ENCODE measurements at regions not wholly inside any gene's neighbourhood (a gene's known extent, or its start where the extent isn't known, plus 50 kb on each side); places are given as distances from the start of the nearest gene placed in this dataset.
"Not testable (repeated sequence)": the region's sequence is repeated elsewhere in the genome, so short reads cannot be mapped to it uniquely, and the experiment has no call there.

DNA sequence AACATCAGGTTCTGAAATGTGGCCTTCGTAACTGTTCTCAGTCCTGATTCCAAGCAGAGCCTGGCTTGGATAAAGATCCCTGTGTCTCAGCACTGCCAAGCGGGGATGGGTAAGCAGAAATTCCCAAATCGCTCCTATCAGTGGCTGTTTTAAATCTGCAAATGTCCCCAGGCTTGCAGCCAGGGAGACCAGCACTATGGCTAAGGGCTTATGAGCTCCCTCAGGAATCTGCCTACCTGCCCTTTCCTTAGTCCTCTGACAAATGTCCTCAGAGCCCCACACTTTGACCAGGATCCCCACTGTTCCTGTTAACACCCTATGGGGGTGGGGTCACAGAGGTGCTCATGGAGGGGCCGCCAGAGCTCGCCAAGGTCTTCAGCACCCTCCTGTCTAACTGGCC, 1062.8 kb downstream of the UQCRFS1 start:
- no peak for DNase-seq (ENCODE audit: low spot score)

DNA sequence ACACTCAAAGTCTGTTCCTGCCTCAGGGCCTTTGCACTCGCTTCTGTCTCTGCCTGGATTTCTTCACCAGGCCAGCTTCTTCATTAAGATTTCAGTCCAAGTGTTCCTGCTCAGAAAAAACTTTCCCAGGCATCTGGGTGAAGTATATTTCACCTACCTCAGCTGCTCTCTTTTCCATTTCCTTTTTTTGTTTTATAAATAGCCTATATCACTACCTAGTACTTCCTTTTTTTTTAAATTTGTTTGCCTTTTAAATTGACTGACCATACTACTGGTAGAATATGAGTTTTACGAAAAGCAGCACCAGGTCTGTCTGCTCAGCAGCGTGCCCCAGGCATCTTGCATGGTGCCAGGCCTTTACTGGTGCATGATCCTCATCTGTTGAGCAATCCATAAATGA, 1064.4 kb downstream of the UQCRFS1 start:
- DNase-seq (ENCODE audit: low spot score): no peak

DNA sequence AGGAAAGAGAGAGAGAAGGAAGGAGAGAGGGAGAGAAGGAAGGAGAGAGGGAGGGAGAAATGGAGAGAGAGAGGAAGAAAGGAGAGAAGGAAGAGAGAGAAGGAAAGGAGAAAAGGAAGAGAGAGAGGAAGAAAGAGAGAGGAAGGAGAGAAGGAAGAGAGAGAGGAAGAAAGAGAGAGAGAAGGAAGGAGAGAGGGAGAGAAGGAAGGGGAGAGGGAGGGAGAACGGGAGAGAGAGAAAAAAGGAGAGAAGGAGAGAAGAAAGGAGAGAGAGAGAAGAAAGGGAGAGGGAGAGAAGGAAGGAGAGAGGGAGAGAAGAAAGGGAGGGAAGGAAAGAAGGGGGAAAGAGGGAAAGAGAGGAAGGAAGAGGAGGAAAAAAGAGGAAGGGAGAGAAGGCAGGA, 1070.7 kb downstream of the UQCRFS1 start:
- no peak for DNase-seq (ENCODE audit: low spot score)

GRCh38 chr19:28140201-28140600, 1072.8 kb downstream of the UQCRFS1 start:
- DNase-seq (ENCODE audit: low spot score): no peak

GRCh38 chr19:28137772-28138171, 1075.2 kb downstream of the UQCRFS1 start:
- DNase-seq (ENCODE audit: low spot score): no peak

GRCh38 chr19:28136796-28137195, 1076.2 kb downstream of the UQCRFS1 start:
- no peak for DNase-seq (ENCODE audit: low spot score)

DNA sequence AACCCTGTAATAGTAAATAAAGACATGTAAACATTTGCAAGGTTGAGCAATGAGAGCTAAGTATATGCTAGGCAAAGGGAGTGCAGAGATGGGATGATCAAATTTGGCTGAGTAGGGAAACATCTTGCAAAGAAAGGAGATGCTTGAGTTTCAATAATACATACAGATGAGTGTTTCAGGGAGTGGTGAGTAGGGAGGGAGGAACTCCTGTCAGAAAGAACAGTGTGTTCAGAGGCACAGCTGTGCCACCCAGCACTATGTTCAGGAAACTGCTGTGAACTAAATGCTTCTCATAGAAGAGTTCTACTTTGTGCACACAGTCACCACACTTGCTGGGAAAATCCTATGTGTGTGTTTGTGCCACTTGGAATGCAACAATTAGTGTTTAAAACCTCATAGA, 1077.1 kb downstream of the UQCRFS1 start:
- no peak for DNase-seq (ENCODE audit: low spot score)

DNA sequence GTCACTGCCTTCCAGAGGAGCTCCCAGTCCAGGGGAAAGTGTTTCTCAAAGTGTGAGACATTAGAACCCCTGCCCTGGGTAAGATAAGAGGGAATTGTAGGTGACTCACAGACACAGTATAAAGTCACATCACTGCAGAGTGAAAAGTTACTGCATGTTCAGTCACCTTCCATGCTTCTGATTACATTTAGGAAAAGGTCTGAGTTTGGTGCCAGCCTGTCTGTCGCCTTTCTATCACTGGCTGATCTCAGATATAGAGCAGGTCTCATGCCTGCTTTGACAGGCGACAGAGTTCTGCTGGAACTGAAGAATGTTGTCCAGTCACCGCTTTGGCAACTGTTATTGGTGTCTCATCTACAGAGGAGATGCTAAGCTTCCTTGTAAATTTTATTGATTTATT, 1078.6 kb downstream of the UQCRFS1 start:
- DNase-seq (ENCODE audit: low spot score): no peak

DNA sequence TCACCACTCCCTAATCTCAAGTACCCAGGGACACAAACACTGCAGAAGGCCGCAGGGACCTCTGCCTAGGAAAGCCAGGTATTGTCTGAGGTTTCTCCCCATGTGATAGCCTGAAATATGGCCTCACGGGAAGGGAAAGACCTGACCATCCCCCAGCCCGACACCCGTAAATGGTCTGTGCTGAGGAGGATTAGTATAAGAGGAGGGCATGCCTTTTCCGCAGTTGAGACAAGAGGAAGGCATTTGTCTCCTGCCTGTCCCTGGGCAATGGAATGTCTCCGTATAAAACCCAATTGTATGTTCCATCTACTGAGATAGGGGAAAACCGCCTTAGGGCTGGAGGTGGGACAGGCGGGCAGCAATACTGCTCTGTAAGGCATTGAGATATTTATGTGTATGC, 1082.1 kb downstream of the UQCRFS1 start:
- DNase-seq (ENCODE audit: low spot score): not testable (repeated sequence)

GRCh38 chr19:28130066-28130511, 1082.9 kb downstream of the UQCRFS1 start:
- DNase-seq (ENCODE audit: low spot score): no peak

DNA sequence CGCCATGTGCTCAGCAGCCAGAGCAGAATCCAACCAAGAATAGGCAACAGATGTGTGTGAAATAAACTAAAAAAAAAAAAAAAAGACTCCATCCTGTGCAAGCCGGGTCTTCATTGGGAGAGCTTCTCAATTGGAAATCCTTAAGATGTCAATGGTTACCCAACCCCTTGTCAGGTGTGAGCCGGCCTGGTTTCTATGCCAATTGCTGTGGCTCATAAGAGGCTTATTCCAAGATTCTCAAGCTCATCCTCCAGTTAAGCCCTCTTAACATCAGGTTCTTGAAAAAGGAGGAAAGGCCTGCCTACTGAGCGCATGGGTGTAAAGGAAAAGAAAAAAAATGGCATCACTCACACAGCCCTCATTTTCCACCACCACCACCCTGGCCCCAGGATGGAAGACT, 1084.6 kb downstream of the UQCRFS1 start:
- DNase-seq (ENCODE audit: low spot score): no peak

DNA sequence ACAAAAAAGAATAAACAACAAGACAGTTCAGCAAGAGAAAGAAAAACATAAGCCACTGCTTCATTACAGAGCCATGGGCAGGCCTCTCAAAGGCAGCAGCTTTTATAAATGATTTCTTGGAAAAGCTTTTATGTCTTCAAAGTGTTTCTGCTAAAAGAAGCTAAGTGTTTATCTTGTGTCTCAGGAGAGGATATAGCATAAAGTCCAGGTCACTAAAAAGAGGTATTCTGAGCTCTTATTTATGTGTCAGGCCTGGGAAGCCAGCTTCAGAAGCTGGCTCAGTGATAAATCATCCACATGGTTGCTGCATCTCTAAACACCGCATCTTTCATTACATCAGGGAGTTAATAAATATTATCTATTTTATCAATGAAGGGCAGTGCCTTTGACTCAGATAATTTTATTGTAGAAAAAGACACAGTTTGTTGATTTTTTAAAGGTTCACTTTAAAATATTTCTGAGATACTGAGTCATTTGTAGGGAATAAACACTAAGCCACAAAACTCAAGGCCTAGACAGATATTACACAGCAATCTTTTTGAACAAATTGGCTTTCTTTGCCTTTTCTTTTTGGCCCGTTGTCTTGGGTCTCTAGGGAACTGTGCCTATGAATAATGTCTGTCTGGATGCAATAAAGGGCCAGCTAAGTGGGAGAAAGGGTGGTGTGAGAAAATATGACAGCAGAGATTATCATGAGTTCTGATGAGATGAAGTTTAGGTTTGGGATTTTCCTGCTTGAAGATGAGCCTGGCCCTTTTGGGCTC, 1086.6 kb downstream of the UQCRFS1 start:
- DNase-seq (ENCODE audit: low spot score): no peak

GRCh38 chr19:28122734-28123133, 1090.2 kb downstream of the UQCRFS1 start:
- no peak for DNase-seq (ENCODE audit: low spot score)

DNA sequence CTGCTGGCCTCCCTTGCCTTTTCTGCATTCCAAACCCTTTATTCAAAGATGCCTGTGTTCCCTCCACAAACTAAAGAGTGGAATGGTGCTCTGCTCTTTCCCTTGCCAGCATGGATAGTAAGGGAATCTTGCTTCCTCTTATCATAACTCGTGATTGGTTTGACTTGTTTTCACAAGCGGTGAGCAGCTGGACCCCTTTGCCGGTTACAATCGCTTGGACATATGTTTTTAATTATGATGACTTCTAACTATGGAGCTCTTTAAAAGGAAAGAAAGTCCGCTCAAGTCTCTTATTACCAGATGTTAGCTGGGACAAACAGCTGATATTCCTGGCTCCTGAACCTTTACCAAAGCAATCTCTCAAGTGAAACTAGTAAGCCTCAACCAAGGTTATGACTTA, 1094.7 kb downstream of the UQCRFS1 start:
- no peak for DNase-seq (ENCODE audit: low spot score)

DNA sequence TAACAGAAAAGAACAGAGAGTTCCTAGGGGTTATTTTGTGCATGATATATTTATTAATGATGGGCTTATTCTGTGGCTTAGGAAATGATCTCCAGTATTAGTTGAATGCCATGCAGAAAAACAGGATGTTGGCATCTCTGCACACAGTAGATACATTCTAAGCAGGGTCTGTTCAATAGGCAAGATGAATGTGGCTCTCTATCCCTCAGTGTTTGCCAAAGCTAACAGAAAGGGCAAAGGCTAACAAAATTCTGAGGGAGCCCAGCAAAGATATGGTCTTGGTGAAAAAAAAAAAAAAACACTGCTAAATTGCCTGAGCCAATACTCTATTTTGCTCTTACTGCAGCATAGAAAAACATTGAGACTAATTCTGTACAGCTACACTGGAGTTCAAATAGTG, 1095.8 kb downstream of the UQCRFS1 start:
- no peak for DNase-seq (ENCODE audit: low spot score)

DNA sequence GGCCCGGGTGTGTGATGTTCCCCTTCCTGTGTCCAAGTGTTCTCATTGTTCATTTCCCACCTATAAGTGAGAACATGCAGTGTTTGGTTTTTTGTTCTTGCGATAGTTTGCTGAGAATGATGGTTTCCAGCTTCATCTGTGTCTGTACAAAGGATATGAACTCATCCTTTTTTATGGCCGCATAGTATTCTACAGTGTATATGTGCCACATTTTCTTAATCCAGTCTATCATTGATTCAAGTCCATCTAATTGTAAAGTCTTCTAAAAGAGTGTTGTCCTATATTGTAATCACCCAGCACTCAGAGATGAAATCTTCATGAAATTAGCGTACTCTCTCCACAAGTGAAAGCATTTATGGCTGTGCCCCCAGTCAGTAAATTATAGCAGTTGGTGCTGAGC, 1096.6 kb downstream of the UQCRFS1 start:
- DNase-seq (ENCODE audit: low spot score): not testable (repeated sequence)

DNA sequence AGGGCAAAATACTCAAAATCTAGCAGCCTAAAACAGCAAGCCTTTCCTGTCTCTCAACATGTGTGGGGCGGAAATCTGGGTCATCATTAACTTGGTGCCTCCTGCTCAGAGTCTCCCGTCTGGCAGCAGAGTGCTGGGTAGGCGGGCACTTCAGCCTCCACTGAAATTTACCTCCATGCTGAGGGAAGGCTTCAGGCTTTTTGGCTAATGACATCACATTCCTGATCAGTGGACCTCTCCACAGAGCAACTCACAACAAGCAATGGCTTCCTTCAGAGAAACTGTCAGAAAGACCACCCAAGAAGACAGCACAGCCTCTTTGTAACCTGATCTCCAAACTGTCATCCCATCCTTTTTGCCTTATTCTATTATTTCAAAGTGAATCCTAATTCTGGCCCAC, 1109.0 kb downstream of the UQCRFS1 start:
- DNase-seq (ENCODE audit: low spot score): no peak

DNA sequence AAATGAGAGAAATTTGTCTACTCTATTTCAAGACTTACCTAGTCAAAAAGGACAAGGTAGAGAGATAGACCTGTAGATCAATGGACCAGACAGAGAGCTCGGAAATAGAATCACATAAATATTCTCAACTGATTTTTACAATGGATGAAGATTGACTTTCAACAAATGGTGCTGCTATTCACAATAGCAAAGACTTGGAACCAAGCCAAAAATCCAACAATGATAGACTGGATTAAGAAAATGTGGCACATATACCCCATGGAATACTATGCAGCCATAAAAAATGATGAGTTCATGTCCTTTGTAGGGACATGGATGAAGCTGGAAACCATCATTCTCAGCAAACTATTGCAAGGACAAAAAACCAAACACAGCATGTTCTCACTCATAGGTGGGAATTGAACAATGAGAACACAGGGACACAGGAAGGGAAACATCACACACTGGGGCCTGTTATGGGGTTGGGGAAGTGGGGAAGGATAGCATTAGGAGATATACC, 1128.2 kb downstream of the UQCRFS1 start:
- not testable (repeated sequence) for DNase-seq (ENCODE audit: low spot score)

- DNase-seq (ENCODE audit: low spot score): no peak
These were observed 1136.3 kb downstream of the UQCRFS1 start for GRCh38 chr19:28076628-28077027.

DNA sequence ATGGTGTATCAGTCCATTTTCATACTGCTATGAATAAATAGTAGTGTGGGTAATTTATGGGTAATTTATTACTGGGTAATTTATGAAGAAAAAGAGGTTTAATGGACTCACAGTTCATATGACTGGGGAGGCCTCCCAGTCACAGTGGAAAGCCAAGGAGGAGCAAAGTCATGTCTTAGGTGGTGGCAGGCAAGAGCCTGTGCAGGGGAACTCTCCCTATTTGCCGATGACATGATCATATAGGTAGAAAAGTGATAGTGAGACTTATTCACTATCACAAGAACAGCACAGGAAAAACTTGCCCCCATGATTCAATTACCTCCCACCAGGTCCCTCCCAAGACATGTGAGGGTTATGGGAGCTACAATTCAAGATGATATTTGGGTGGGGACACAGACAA, 1137.7 kb downstream of the UQCRFS1 start:
- no peak for DNase-seq (ENCODE audit: low spot score)

GRCh38 chr19:28074773-28075172, 1138.2 kb downstream of the UQCRFS1 start:
- no peak for DNase-seq (ENCODE audit: low spot score)

DNA sequence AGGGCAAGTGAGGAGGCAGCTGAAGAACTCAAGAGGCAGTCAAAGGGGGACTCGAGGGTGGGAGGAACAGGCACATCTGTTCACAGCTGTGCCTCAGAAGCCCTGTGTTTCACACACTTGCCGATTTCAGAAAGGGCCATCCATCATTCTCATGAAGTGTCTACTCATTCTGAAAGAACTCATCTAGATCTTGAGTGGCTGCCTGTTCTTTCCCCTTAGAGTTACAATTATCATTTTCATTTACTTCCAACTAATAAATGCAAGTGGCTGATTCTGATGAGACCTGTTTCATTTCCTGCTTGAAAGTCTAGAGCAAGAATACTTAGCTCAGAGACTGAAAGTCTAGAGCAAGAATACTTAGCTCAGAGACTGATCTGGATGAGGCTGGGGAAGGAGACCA, 1145.1 kb downstream of the UQCRFS1 start:
- no peak for DNase-seq (ENCODE audit: low spot score)

DNA sequence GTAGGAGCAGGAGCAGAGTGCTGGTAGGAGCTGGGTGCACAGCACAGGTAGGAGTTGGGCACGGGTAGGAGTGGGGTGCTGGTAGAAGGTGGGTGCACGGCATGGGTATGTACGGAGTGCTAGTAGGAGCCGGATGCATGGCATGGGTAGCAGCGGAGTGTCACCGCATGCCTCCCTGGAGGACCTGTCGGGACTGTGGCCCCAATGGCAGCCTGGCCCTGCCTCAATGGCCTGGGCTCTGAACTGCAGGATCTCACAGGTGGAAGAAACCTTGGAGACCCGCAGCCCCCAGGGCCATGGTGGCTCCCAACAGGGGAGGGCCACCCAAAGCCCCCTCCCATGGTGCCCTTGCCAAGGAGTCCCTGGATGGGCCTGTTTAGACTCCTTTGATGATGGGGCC, 1146.0 kb downstream of the UQCRFS1 start:
- no peak for DNase-seq (ENCODE audit: low spot score)

- DNase-seq (ENCODE audit: low spot score): no peak
These were observed 1146.8 kb downstream of the UQCRFS1 start for GRCh38 chr19:28066161-28066560.
